Kidney (tissue), 13 donors: ENCODE measurements at regions not wholly inside any gene's neighbourhood (a gene's known extent, or its start where the extent isn't known, plus 50 kb on each side); places are given as distances from the start of the nearest gene placed in this dataset.

Source experiments
- DNase-seq, 5 donors: peaks; one replicate each; pipeline ENCODE4 v3.0.0-alpha.2; 2013 to 2020
- FAIRE-seq: peaks from 2 replicates; lab custom pipeline; 2012; peaks lifted over from hg19 to GRCh38; lab: Jason Lieb, UNC
- H3K27ac ChIP-seq, 2 donors: one replicate each; pipeline ENCODE4 v1.7.0; 2013; ENCODE audit warnings: low read depth in 2 of 2, low read length in 2 of 2, inconsistent platforms in 1 of 2
- H3K27me3 ChIP-seq: one replicate; pipeline ENCODE4 v1.7.1; 2013; ENCODE audit warnings: low read length, inconsistent platforms; ENCODE audit not compliant: control insufficient read depth, insufficient read depth
- H3K36me3 ChIP-seq, 3 donors: one replicate each; pipeline versions ENCODE4 v1.7.0 to v1.7.1; 2013; ENCODE audit warnings: low read length in 3 of 3, control low read depth in 1 of 3, inconsistent platforms in 1 of 3; ENCODE audit not compliant: insufficient read depth in 3 of 3, control insufficient read depth in 2 of 3
- H3K4me1 ChIP-seq, 3 donors: one replicate each; pipeline versions ENCODE4 v1.7.0 to v1.7.1; 2013; ENCODE audit warnings: low read length in 3 of 3, inconsistent platforms in 1 of 3, low read depth in 1 of 3; ENCODE audit not compliant: control insufficient read depth in 2 of 3, insufficient read depth in 2 of 3
- H3K4me3 ChIP-seq, 3 donors: one replicate each; pipeline versions ENCODE4 v1.7.0 to v1.8.1; 2013; ENCODE audit warnings: low read length in 3 of 3, control low read depth in 1 of 3, inconsistent platforms in 1 of 3
- H3K9ac ChIP-seq, 3 donors: one replicate each; pipeline versions ENCODE4 v1.7.0 to v1.7.1; 2013; ENCODE audit warnings: low read length in 3 of 3, control low read depth in 1 of 3, inconsistent platforms in 1 of 3
- H3K9me3 ChIP-seq, 3 donors: one replicate each; pipeline versions ENCODE4 v1.7.0 to v1.7.1; 2013; ENCODE audit warnings: low read length in 3 of 3, control low read depth in 1 of 3, inconsistent platforms in 1 of 3; ENCODE audit not compliant: control insufficient read depth in 2 of 3, insufficient read depth in 1 of 3
- intact Hi-C: fragments of 100-400 bp; cut with DNase I; formaldehyde crosslinking; loops from one replicate; pipeline ENCODE4 v1.11.1; 2022
- TF ChIP-seq, protein P1 (sequence below): IDR thresholded peaks from 3 replicates; pipeline ENCODE4 v1.5.1; 2012; ENCODE audit warnings: mild to moderate bottlenecking, moderate library complexity, borderline replicate concordance; ENCODE audit not compliant: insufficient read depth; ENCODE audit errors: extremely low read depth
- donor health status: control.
- donor health status: control.
- donor health status: control.
- donor health status: control.
- donor health status: control.
- donor health status: DM: yes; HTN: yes; CAD: no.
- donor health status: Normal renal cell carcinoma (clear cell type).

DNA sequence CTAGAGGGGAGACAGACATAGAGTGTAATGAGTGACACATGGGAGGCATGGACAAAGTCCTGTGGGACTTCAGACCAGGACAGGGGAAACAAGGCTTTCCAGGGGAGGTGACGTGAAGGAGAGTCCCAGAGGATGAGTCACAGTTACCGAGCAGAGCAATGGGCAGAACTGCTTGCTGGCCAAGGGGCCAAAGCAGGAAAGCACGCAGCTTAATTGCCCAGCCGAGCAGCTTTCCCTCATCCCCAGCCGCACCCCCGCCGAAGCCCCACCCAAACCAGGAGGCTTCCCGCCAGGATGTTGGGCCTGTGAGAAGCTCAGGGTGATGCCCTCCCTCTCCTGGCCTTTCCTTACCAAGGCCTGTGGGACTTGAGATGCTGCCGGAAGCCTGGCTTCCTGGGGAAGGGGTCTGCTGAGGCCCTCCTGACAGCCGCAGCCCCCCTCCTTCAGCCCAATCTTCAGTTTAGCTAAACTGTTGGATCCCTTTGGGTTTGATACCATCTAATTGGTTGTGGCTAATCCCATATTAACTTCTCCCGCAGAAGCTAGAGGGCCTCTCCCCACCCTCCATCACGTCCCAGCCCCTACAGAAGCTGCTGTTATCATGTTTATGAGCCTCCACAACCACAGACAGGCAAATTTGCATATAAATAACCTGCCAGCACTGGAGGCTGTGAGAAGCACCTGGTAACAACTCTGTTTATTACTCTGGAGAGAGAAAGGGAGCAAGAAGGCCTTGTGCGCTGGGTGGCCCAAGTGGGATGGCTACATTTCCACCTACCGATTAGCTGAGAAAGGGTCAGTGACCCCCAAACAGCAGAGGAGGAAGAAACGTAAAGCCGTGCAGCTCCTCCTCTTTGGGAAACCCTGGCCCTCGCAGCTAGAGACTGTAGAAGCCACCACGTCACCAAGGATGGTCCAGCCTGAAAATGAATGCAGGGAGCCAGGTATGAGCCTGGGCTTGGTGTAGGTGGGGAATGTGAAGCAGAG lies 80.0 kb downstream of the TRIM29 start:
- peaks cover 0 to under 1% (median 0%) of the 10 kb centered on the region in 3 donors for H3K9me3 ChIP-seq
- no peaks in the 10 kb centered on the region for H3K4me1 ChIP-seq
- no peak overlapping the region for H3K27ac ChIP-seq
- no peaks in the 10 kb centered on the region for H3K27me3 ChIP-seq
- DNase-seq (peak in 1 of 5 donors; percentile 31), FAIRE-seq (no peak)
- intact Hi-C loops: no loop called here
- no peak overlapping the region for H3K4me3 ChIP-seq
- no peaks in the 10 kb centered on the region for H3K36me3 ChIP-seq
- H3K9ac ChIP-seq: no peak overlapping the region
- TF ChIP-seq, protein P1, sequence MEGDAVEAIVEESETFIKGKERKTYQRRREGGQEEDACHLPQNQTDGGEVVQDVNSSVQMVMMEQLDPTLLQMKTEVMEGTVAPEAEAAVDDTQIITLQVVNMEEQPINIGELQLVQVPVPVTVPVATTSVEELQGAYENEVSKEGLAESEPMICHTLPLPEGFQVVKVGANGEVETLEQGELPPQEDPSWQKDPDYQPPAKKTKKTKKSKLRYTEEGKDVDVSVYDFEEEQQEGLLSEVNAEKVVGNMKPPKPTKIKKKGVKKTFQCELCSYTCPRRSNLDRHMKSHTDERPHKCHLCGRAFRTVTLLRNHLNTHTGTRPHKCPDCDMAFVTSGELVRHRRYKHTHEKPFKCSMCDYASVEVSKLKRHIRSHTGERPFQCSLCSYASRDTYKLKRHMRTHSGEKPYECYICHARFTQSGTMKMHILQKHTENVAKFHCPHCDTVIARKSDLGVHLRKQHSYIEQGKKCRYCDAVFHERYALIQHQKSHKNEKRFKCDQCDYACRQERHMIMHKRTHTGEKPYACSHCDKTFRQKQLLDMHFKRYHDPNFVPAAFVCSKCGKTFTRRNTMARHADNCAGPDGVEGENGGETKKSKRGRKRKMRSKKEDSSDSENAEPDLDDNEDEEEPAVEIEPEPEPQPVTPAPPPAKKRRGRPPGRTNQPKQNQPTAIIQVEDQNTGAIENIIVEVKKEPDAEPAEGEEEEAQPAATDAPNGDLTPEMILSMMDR: no peak

DNA sequence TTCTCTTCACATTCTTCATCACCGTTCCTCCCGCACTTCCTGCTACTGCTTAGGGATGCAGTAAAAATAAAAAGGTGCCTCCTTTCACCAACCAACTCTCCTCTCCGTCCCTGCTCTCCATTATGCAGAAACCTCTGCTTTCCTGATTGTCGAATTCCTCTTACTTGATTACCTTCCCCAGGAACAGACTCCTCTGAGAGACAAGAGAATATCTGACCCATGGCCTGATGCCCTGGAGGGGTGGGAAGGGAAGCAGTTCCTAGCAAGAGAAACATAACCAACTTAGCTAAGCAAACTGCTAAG lies 80.9 kb downstream of the TRIM29 start:
- TF ChIP-seq, protein P1: no peak
- no peak for FAIRE-seq
- intact Hi-C loops: no loop called here
- DNase-seq: no peak
- Histone ChIP-seq H3K27me3 (no peaks in the 10 kb centered on the region), H3K4me1 (no peaks in the 10 kb centered on the region), H3K36me3 (no peaks in the 10 kb centered on the region), H3K9ac (no peak overlapping the region), H3K4me3 (no peak overlapping the region), H3K27ac (no peak overlapping the region), H3K9me3 (peaks cover 0 to 3% (median 0%) of the 10 kb centered on the region in 3 donors)

DNA sequence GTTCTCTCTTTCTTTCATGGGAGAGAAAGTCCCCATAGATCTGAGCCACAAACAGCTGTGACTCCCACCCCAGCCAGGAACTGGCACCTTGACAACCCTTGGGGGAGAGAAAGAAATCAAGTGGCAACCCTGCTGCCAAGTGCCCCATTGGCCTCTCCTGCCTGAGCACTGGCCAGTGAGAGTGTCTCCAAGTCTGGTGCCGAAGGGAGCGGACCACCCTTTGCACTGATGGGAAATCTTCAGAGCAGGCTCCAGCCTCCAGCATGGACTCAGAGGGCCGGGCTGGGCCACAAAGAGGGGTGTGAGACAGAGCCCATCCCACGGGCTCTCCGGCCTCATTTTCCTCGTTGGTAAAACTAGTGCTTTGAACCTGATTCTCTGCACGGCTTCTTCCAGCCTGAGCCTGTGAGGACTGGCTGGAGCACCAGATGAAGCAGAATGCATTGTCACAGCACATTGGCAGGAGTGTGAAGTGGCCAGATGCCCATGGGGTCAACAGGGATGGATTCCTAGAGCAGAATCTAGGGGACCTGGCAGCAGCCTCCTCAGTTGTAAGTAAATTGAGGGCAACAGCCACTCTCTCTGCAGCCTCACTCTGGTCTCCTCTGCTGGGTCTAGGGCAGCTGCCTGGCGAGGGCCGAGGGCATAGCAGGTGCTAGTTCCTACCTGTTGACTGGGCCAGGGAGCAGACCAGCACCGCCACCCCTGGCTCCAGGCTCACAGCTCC lies 81.4 kb downstream of the TRIM29 start:
- TF ChIP-seq, protein P1: no peak
- Histone ChIP-seq H3K27me3 (no peaks in the 10 kb centered on the region), H3K27ac (no peak overlapping the region), H3K36me3 (no peaks in the 10 kb centered on the region), H3K9me3 (peaks cover 0 to 3% (median 0%) of the 10 kb centered on the region in 3 donors), H3K4me3 (no peak overlapping the region), H3K9ac (no peak overlapping the region), H3K4me1 (no peaks in the 10 kb centered on the region)
- DNase-seq (no peak), FAIRE-seq (no peak)
- intact Hi-C loops: no loop called here
